IPS-NIHi7 (cell line): ENCODE measurements at regions not wholly inside any gene's neighbourhood (a gene's known extent, or its start where the extent isn't known, plus 50 kb on each side); places are given as distances from the start of the nearest gene placed in this dataset.
"Not testable (repeated sequence)": the region's sequence is repeated elsewhere in the genome, so short reads cannot be mapped to it uniquely, and the experiment has no call there.

Source experiments
- DNase-seq: peaks from one replicate; pipeline ENCODE4 v3.0.0; 2012; ENCODE audit warnings: mixed read lengths; ENCODE audit errors: extremely low spot score

DNA sequence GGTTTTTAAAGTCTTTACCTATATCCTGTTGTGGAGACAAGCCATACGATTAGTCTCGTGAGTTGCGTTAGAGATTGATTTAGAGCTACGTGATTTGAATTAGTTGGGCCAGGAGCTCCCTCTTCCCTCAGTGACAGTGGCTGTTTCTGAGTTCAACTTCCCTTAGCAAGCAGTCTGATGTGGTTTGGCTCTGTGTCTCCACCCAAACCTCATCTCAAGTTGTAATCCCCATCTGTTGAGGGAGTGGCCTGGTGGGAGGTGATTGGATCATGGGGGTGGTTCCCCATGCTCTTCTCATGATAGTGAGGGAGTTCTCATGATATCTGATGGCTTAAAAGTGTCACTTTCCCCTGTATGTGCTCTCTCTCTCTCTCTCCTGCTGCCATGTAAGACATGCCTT lies 192.9 kb upstream of the PTGFR start:
- no peak for DNase-seq

DNA sequence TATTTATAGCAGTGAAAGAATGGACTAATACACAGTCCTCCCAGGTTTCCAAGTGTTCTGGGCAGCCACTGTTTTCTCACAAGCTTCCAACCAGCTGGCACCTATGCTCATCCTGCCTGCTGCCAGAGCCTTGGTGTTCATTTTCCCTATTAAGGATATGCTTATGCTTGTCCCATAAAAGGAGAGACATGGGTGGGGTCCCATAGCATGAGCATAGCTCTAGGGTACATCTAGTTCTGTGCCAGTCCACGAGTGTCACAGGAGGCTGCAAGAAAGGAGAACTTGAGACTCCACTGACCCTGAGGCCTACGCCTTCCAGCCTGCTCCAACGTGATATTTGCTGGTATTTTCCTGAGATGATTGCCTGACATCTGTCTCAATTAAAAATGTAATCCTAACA lies 192.4 kb upstream of the PTGFR start:
- no peak for DNase-seq

DNA sequence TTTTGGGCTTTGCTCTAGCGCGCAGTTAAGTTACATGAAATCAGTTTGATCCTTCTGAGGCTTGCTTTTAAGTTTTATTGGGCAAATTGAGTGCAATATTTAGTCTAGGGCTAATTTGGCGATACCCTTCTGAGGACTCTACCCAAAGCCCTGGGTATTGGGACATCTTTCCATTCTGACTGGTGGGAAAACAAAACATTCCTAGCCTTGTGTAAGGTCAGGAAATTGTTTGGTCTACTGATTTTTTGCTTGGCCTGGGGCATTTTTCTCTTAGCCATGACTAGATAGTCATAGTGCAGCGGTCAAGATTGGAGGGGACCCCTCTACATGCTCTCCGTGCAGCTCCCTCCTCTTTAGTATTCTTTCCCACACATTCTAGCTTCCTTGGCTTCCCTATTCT lies 189.6 kb upstream of the PTGFR start:
- no peak for DNase-seq

- no peak for DNase-seq
Observed at GRCh38 chr1:78303620-78304019, 187.2 kb upstream of the PTGFR start.

DNA sequence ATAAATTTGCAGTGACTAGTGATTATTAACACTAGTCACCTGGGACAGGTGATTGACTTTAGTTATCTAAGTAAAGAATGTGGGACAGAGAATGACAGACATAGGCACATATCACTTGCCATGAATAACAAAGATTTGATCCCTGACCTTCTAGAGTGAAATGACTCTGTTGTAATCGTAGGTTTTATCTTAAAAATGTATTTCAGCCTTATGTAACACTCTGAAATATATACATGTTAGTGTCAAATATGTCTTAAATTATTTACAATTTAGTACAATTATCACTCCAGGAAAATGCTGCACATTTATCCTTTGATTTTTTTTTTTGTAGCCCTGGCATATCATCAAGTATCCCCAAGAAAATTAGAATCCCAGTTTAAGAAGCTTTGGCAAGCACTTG lies 186.4 kb upstream of the PTGFR start:
- no peak for DNase-seq

GRCh38 chr1:78304761-78305160 lies 186.0 kb upstream of the PTGFR start:
- no peak for DNase-seq

DNA sequence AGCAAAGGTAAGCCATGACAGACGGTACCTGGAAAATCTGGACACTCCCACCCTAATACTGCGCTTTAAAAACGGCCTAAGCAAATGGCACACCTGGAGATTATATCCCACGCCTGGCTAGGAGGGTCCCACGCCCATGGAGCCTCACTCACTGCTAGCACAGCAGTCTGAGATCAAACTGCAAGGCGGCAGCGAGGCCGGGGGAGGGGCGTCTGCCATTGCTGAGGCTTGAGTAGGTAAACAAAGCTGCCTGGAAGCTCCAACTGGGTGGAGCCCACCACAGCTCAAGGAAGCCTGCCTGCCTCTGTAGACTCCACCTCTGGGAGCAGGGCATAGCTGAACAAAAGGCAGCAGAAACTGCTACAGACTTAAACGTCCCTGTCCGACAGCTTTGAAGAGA lies 180.5 kb upstream of the PTGFR start:
- not testable (repeated sequence) for DNase-seq

DNA sequence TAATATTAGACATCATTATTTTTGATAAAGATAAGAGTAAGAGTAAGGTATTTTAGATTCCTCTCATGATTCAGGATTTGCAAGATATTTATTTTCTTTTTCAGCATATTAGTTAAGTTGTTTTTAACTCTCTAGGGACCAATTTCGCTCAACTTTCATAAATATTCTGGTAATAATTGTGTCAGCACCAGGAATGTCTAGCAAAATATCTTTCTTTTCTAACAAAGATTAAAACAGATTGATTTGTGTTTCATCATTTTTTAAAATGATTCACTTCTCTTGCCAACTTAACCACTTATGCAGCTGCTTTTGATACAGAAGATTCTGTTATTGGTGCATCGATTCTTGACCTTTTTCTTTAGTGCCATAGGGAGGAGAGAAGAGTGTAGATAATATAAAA lies 172.8 kb upstream of the PTGFR start:
- no peak for DNase-seq

DNA sequence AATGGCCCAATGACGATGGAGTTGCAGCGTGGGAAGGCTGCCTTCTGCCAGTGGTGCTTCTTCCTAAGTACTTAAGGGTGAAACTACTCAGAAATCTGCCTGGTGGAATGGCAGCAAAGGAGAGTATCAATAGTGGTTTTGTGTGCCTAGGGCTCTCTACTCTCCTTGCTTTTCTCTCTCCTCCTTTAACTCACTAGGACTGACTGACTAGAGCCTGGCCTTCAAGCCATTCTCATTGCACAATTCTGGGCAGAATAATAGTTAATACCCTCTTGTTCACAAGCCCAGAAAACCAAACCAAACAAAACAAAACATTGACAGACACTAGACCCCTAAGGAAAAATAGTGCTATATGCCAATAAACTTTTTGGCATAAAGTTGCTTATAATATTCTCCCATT lies 171.2 kb upstream of the PTGFR start:
- DNase-seq = no peak

- no peak for DNase-seq
Observed at GRCh38 chr1:78322928-78323680, 167.7 kb upstream of the PTGFR start.

- no peak for DNase-seq
Observed at GRCh38 chr1:78325293-78325692, 165.5 kb upstream of the PTGFR start.

DNA sequence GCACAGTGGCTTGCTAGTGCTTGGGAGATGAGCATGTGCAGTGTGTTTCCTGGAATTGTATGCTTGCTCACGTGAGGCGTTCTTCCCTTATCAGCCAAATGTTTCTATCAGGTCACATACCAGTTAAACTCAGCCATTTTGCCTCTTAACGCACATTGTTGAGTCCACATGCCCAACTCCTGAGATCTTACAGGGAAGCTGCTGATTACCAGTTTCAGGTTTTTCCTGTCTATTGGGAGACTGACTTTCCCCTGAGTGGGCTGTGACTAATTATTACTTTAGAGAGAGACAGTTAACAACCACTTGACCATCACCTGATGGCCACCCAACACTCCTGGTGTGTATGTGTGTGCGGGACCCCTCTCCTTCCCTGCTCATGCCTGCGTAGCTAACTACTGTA lies 161.3 kb upstream of the PTGFR start:
- no peak for DNase-seq

- DNase-seq = no peak
Observed at GRCh38 chr1:78331799-78332198, 159.0 kb upstream of the PTGFR start.

DNA sequence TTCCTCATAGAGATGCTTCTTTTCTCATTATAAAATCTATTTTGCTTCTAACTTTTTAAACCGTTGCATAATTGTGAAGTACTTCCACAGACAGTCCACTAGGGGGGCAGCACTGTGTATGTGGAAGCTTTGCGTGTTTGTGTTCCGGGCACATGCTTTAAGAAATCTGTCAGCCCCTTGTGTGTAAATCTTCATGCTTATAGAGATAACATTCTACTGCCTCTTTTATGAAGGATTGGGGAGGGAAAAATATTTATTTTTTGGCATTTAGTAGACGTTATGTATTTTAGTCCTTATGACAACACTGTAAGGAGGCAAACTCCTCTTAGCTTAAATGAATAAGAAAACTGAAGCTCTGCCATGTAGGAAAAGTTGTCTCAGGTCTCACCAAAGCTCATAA lies 157.3 kb upstream of the PTGFR start:
- peak; percentile 16 for DNase-seq

DNA sequence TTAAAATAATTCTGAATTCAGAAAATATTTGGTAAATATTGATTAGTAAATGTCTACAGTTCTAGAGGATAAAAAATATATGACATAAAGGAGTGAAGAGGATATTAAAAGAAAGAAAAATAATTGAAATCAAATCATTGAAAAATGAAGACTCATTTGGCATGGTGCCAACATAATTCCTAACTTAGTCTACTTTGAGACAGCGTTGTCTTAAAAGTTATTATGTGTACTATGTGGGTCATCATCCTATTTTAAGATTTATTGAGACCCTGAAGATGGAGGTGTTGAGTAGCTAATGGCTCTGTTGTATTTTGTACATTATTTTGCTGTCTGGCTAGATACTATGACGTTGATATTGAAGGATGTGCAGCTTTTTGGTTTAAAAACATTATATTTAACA lies 156.7 kb upstream of the PTGFR start:
- DNase-seq = no peak

DNA sequence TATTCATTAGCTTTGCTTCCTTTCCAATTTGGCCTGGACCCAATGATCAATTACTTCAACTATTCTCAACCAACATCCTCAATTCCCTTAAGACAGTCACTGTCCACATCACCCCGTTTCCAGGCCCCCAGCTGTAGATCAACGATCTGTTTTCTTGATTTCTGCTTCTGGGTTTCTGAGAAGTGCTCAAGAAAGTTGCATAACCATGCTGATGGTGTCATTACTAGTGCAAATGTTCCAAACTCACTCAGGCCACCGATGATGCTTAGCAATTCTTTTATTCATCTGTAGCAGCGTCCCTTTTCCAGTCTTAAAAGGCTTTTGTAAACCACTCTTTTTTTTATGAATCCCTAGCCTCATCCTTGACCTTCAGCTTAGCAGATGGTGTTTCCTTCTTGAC lies 155.8 kb upstream of the PTGFR start:
- DNase-seq = no peak

- DNase-seq = not testable (repeated sequence)
Observed at GRCh38 chr1:78336751-78337150, 154.0 kb upstream of the PTGFR start.

- DNase-seq = no peak
Observed at GRCh38 chr1:78339490-78339889, 151.3 kb upstream of the PTGFR start.

GRCh38 chr1:78340006-78340405 lies 150.8 kb upstream of the PTGFR start:
- DNase-seq = no peak

GRCh38 chr1:78348496-78349284 lies 142.1 kb upstream of the PTGFR start:
- DNase-seq = no peak

DNA sequence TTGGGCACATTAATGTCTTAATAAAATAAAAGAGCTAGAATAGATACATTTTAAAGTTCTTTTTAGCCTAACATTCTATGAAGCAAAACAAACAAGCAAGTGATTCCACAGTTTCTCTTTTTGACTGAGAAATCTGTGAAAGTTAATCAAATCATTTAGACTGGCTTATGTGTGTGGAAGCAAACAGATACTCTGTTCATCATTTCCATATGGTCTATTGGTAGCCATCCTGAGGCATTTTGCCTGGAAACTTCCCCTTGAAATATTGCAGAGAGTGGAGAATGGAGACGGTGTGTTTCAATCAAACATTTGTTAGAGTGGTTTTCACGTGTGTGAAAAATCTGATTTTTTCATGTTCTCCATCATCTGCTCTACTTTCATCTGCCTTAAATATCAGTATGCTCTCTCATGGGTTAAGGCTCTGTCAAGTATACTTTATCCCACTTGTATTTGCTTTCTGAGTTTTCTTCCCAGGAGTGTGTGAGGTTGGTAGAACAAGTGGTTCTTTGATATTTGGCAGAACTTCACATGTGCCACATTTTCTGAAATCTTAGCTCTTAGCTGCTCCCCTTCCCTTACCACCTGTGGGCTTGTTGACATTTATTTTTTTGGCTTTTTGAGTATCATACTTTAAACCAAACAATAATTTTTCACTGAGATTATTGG lies 139.1 kb upstream of the PTGFR start:
- no peak for DNase-seq

DNA sequence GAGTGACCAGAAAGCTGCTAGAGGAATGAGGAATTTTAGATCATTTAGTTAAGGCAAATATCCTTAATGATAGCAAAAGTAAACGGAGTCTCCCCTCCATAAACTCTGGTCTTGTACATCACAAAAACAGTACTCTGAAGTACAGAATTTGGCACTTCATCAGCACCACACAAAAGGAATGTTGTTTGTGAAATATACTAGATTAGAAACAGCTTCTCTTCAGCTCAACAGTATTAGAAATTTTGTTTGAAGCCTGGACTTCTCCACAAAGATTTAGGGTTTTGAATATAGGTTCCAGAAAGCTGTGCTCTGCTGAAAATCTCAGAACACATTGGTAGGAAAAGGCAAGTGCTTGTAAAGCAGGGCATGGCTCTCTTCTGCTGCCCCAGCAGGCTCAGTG lies 135.1 kb upstream of the PTGFR start:
- no peak for DNase-seq

DNA sequence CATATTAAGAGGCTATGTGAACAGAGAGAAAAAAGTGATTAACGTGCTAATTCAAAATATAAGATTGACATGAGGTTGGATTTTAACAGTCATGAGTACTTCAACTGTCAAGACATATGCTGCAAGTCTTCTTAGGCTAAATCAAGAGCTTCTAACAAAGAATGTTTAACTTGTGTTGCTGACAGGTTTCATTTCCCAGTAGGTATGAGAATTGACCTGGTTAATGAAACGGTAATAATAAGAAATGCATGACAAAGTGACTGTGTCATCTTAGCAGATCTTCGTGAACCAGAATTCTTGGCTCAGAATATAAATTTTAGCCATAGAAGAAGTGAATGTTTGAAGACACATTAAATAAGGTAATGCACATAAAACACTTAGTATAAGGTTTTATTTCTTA lies 132.6 kb upstream of the PTGFR start:
- no peak for DNase-seq
